Inferior parietal cortex (tissue), 1 donor: ENCODE measurements at regions not wholly inside any gene's neighbourhood (a gene's known extent, or its start where the extent isn't known, plus 50 kb on each side); places are given as distances from the start of the nearest gene placed in this dataset.
A peak's percentile ranks its signal among the peaks of the same experiment; 100 is the strongest.
"Not testable (repeated sequence)": the region's sequence is repeated elsewhere in the genome, so short reads cannot be mapped to it uniquely, and the experiment has no call there.

Experiments used
- DNase-seq: peaks from one replicate; pipeline ENCODE4 v3.0.0-alpha.2; 2016; ENCODE audit errors: extremely low spot score

DNA sequence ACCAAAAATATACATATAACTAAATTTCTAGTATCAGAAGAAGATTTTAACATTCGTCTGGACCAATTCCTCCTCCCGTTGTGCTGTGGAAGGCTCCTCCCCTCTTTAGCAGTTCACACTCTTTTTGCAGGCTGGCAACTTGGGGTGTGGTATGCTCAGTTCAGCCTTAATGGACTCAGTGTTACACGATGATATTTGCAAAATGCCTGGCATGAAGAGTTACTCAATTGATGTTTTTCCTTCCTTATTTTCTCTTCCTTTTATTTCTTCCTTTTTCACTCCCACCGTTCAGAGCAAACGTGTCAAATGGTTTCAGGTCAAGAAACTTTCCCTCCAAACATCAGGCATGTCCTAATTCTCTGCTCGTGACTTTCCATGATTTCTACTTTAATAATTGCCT lies 248.3 kb downstream of the PHF14 start:
- DNase-seq = no peak

DNA sequence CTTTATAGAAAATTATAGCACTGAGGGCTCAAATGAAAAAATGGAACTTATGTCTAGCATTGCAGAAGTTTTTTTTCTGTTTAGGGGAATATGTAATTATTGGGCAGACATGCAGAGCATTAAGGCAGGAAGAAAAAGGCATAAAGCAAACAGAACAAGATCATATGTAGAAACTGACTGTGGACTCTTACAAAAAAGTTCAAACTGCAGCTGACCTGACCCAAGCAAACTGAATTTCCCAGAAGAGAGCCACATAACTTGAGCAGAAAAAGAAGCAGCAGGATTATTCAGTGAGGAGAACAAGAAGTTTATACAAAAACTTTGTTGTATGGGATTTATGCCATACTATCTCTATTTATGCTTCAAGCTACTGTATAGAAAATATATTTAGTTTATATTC lies 250.9 kb downstream of the PHF14 start:
- DNase-seq = no peak

GRCh38 chr7:11228515-11228914 lies 254.8 kb downstream of the PHF14 start:
- DNase-seq = no peak

- no peak for DNase-seq
These were observed 257.5 kb downstream of the PHF14 start for GRCh38 chr7:11231190-11231589.

DNA sequence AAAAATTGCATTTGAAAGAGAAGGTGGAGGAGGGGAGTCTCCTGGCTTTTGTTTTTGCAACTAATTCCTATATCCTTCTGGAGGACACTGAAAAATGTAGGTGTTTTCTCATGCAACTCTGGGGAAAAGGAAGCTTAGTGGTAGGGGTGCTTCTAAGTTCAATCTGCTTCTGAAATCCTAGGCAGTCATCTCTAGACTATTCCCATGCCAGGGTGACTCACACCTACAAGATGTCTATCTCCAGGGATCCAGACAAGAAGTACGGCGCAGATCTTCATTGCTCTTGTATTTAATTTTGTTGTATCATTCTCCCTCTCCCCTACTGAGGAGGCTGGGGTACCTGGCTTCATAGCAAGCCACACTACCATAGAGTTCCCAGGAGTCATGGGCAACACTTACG lies 258.8 kb downstream of the PHF14 start:
- DNase-seq = no peak

DNA sequence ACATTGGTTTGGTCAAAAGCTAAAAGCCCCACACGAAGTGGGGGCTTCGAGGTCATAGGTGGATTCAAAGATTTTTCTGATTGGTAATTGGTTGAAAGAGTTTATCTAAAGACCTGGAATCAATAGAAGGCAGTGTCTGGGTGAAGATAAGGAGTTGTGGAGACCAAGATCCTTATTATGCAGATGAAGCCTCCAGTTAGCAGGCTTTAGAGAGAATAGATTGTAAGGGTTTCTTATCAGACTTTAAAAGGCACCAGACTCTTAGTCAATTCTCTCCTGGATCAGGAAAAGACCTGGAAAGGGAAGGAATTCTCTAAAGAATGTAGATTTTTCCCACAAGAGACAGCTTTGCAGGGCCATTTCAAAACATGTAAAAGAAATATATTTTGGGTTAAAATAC lies 260.2 kb downstream of the PHF14 start:
- DNase-seq = no peak

DNA sequence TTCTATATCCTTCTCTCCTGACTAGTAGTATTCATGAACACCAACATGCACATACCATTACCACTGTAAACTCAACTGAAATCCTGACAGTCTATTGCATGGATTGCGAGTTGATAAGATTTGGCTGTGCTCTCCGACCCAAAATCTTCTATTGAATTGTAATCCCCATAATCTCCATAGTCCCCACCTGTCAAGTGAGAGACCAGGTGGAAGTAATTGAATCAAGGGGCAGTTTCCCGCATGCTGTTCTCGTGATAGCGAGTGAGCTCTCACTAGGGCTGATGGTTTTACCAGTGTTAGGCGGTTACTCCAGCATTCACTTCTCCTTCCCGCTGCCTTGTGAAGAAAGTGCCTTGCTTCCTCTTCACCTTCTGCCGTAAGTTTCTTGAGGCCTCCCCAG lies 261.8 kb downstream of the PHF14 start:
- no peak for DNase-seq

GRCh38 chr7:11236680-11237079 lies 263.0 kb downstream of the PHF14 start:
- DNase-seq = no peak

GRCh38 chr7:11237742-11238141 lies 264.1 kb downstream of the PHF14 start:
- no peak for DNase-seq

DNA sequence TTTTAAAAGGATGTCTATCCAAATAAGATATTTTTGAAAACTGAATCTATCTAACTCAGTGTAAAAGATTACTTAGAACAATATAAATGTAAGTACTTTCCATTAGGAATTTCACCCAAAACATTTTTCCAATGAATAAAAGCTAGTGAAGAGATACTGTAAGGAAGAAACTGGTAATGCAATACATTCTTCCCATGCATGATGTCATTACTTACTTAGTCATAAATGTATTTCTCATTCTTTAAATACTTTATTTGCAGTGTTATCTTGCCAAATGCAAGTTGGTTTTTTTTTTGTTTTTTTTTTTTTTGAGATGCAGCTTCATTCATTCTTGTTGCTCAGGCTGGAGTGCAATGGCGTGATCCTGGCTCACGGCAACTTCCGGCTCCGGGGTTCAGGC lies 265.6 kb downstream of the PHF14 start:
- no peak for DNase-seq

DNA sequence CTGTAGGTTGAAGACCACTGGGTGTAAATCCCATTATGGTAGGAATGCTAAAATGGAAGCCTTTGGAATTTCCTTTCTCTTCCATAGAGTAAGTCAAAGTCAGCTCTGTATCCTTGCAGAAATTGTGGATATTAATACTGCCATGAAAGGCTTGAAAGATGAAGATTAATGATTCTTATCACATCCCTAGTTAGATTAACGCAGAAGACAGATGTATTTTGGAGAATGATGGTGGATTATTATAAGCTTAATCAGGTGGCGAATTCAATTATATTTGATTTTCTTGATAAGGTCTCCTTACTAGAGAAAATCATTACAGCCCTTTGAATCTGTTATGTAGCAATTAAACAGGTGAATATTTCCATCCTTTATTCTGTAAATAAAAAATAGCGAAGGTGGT lies 270.1 kb downstream of the PHF14 start:
- no peak for DNase-seq

DNA sequence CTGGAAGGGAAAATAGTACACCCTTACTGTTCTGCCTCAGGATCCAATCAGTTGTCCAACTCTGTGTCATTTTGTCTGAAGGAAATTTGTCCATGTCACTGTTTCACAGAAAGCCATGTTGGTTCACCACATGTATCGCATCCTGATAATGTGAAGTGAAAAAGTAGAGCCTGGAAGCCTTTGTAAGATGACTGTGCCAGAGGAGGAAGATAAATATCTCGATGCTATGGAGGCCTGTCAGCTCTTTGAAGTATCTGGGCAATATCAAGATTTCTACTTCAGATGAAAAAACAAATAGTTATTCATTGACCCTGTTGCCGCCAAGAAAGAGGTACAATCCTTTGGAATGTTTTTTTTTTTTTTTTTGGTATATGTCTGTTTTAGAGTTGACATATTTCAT lies 270.5 kb downstream of the PHF14 start:
- no peak for DNase-seq

GRCh38 chr7:11247545-11247944 lies 273.9 kb downstream of the PHF14 start:
- no peak for DNase-seq

GRCh38 chr7:11251436-11251835 lies 277.8 kb downstream of the PHF14 start:
- no peak for DNase-seq

GRCh38 chr7:11252011-11252607 lies 278.4 kb downstream of the PHF14 start:
- DNase-seq = no peak

DNA sequence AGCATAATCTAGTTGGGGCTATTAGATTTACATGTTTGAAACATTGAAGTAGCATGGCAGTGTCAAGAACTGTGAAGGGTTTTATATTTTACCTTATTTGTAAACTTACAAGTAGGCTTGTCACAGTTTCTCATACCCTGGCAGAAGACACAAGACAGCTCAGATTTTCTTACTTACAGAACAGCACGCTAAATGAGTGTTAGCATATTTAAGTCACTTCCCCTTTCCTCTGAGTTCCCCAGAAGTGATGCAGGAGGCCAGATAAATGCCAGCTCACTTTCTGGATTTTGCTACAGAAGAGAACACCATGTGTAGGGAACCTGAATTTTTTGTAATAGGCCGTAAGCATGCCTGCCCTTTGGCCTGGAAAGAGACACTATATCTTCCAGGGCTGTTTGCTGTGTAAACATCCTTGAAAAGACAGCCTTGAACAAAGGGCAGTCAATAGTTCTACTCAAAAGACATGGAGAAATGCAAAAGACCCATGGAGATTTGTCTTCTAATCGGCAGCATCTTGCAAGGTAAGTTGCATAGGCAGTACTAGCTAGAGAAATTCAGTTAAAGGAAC lies 279.1 kb downstream of the PHF14 start:
- no peak for DNase-seq

DNA sequence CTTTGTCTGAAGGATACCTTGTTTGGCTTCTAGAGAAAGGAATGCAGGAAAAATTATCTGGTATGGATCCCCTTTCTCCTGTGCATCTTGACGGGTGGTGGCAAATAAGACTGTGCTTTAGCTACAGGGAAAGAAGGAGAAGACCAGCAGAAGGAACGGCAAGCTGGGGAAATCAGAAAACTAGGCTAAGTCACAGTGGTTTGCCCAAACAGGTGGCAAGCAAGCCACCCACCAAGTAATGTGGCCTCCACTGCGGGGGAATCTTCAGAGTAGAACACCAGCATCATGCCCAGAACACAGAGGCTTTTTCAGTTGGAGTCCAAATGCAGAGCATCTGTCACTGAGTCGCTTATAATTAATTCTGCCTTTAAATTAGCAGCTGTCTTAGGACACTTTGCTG lies 282.8 kb downstream of the PHF14 start:
- peak; percentile 28 for DNase-seq

- DNase-seq = no peak
These were observed 287.8 kb downstream of the PHF14 start for GRCh38 chr7:11261470-11261869.

- DNase-seq = no peak
These were observed 292.4 kb downstream of the PHF14 start for GRCh38 chr7:11266101-11266500.

GRCh38 chr7:11272352-11272751 lies 298.7 kb downstream of the PHF14 start:
- DNase-seq = no peak

DNA sequence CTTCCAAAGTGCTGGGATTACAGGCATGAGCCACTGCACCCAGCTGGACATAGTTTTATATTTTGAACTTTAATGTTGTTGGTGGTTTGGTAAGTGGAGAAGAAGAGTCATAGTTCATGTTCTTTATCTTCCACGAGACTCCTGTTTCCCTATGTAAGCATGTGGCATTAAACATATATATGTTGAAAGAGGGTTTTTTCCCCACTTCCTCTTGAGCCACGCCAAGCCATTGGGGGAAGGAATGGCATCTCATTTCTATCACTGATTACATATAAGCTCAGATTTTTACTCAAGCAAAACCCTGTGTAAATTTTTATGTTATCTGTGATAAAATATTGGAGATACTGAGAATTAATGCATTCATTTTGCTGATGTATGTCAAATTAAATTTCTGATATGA lies 300.4 kb downstream of the PHF14 start:
- no peak for DNase-seq

DNA sequence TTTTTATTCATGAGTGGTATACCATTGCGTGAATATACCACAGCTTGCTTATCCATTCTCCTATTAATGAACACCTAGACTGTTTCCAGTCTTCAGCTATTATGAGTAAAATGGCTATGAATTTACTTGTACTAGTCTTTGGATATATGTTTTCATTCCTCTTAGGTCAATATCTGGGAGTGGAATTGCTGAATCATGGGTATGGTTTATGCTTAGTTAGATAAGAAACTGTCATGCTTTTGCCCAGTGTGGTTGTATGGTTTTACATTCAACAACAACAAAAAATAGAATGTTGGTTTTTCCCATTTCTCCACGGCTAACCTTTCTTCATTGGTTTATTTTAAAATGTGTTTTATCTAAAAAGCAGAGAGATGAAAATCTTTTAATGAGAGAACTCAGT lies 308.3 kb downstream of the PHF14 start:
- no peak for DNase-seq

DNA sequence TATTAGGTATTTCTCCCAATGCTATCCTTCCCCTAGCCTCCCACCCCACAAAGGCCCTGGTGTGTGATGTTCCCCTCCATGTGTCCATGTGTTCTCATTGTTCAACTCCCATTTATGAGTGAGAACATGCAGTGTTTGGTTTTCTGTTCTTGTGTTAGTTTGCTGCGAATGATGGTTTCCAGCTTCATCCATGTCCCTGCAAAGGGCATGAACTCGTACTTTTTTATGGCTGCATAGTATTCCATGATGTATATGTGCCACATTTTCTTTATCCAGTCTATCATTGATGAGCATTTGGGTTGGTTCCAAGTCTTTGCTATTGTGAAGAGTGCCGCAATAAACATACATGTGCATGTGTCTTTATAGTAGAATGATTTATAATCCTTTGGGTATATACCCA lies 309.9 kb downstream of the PHF14 start:
- not testable (repeated sequence) for DNase-seq

DNA sequence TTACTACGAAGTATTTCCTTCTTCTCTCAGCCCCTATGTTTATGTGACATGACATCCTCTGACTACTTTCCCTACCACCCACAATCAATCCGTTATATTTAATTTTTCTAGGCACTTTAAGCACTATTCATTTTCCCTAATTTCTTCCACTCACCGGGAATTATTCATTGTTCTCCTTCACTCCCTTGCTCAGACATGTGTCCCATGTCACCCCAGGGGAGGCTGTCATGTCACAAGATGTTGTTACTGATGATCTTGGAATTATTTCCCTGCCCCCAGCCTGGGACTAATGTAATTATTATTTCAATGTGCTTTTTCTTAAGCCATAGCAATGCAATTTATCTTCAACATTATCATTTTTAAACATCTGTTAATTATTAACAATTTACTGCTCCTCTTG lies 317.2 kb downstream of the PHF14 start:
- DNase-seq = no peak
